Fibroblast of gingiva (primary cell): ENCODE measurements at regions not wholly inside any gene's neighbourhood (a gene's known extent, or its start where the extent isn't known, plus 50 kb on each side); places are given as distances from the start of the nearest gene placed in this dataset.

Experiments
- DNase-seq: peaks from one replicate; pipeline ENCODE4 v3.0.0-alpha.2; 2011; ENCODE audit warnings: low read depth

GRCh38 chr17:65365169-65365568 lies 196.3 kb downstream of the AXIN2 start:
- DNase-seq, result no peak

- no peak for DNase-seq
Measured at GRCh38 chr17:65364438-65364837, 197.0 kb downstream of the AXIN2 start.

GRCh38 chr17:65362826-65363225 lies 198.6 kb downstream of the AXIN2 start:
- no peak for DNase-seq

- DNase-seq, result no peak
Measured at GRCh38 chr17:65360961-65361552, 200.4 kb downstream of the AXIN2 start.

GRCh38 chr17:65359016-65359415 lies 202.4 kb downstream of the AXIN2 start:
- peak; percentile 9 for DNase-seq

- no peak for DNase-seq
Measured at GRCh38 chr17:65356536-65356935, 204.9 kb downstream of the AXIN2 start.

- DNase-seq, result no peak
Measured at GRCh38 chr17:65355246-65355645, 206.2 kb downstream of the AXIN2 start.

- DNase-seq, result no peak
Measured at GRCh38 chr17:65349916-65350315, 211.5 kb downstream of the AXIN2 start.

GRCh38 chr17:65346166-65346565 lies 209.0 kb downstream of the RGS9 start:
- DNase-seq, result no peak

- no peak for DNase-seq
Measured at GRCh38 chr17:65345261-65346005, 208.3 kb downstream of the RGS9 start.

- DNase-seq, result no peak
Measured at GRCh38 chr17:65340401-65340800, 203.2 kb downstream of the RGS9 start.

- no peak for DNase-seq
Measured at GRCh38 chr17:65334406-65334805, 197.2 kb downstream of the RGS9 start.

- DNase-seq, result no peak
Measured at GRCh38 chr17:65332779-65333178, 195.6 kb downstream of the RGS9 start.

GRCh38 chr17:65332375-65332774 lies 195.2 kb downstream of the RGS9 start:
- no peak for DNase-seq

GRCh38 chr17:65328567-65328966 lies 191.4 kb downstream of the RGS9 start:
- DNase-seq, result no peak

GRCh38 chr17:65324611-65325342 lies 187.6 kb downstream of the RGS9 start:
- DNase-seq, result peak; percentile 82

GRCh38 chr17:65323049-65323448 lies 185.9 kb downstream of the RGS9 start:
- no peak for DNase-seq

- DNase-seq, result no peak
Measured at GRCh38 chr17:65320820-65321219, 183.7 kb downstream of the RGS9 start.

- no peak for DNase-seq
Measured at GRCh38 chr17:65314212-65314611, 177.0 kb downstream of the RGS9 start.

GRCh38 chr17:65312718-65313377 lies 175.7 kb downstream of the RGS9 start:
- no peak for DNase-seq

- no peak for DNase-seq
Measured at GRCh38 chr17:65311261-65311660, 174.1 kb downstream of the RGS9 start.

- no peak for DNase-seq
Measured at GRCh38 chr17:65307961-65308316, 170.8 kb downstream of the RGS9 start.
